HT1080 (cell line): ENCODE measurements at regions not wholly inside any gene's neighbourhood (a gene's known extent, or its start where the extent isn't known, plus 50 kb on each side); places are given as distances from the start of the nearest gene placed in this dataset.
"Not testable (repeated sequence)": the region's sequence is repeated elsewhere in the genome, so short reads cannot be mapped to it uniquely, and the experiment has no call there.

Experiments
- DNase-seq: peaks from one replicate; pipeline ENCODE4 v3.0.0-alpha.2; 2015; ENCODE audit warnings: low read depth

GRCh38 chr4:154032914-154033313, 244.0 kb upstream of the SFRP2 start:
- no peak for DNase-seq

- peak; percentile 5 for DNase-seq
Measured at GRCh38 chr4:154030746-154031145, 241.9 kb upstream of the SFRP2 start.

DNA sequence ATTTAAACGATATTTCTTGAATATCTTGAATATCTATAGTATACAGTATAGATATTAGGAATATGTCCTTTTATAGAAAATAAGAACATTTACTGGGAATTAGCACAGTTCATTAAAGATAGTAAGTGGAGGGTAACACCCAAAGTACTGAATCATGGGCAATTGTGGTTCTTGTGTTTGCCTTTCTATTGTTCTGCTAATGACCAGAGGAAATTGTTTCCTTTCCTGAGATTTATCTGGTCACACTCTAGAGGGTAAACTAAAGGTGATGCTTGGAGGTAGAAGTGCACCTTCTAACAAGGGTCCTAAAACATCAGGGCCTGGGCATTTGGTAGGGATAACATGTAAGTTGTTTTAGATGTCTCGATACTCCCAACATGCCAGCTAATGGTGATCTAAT, 241.3 kb upstream of the SFRP2 start:
- no peak for DNase-seq

GRCh38 chr4:154029171-154029570, 240.3 kb upstream of the SFRP2 start:
- DNase-seq = no peak

GRCh38 chr4:154025110-154025509, 236.2 kb upstream of the SFRP2 start:
- DNase-seq = no peak

DNA sequence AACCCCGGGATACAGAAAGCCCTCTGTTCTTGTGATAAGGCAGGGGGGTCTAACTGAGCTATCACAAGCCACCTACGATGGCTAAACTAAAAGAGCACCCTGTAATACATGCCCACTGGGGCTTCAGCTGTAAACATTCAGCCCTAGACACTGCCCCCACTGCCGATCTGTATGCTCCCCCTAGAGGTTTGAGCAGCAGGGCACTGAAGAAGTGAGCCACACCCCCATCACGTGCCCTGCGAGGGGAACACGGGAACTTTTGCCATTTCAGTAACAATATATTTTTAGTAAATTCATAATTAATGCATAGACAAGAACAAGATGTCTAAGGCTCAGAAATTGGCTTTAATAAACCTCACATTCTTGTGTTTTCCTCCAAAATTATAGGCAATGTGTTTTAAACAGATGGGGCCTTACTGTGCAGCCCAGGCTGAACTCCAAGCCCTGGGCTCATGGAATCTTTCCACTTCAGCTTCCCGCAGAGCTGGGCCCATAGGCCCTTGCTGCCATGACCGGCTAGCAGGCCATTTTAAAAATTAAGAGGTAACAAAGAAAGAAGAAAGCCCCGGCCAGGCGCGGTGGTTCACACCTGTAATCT, 235.3 kb upstream of the SFRP2 start:
- no peak for DNase-seq

DNA sequence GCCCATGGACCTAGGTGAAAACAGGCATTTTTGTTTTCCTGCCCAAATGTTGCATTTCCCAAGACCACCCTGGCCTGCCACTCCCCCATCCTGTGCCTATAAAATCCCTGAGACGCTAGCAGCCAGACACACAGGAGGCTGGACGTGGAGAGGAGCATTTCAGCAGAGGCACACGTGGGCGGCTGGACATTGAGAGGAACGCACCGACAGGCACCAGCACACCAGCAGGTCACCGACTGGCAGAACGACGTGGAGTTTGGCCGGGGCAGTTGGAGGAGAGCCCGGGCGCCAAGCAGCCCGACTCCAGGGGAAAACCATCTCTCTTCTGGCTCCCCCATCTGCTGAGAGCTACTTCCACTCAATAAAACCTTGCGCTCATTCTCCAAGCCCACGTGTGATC, 234.8 kb upstream of the SFRP2 start:
- DNase-seq = not testable (repeated sequence)

DNA sequence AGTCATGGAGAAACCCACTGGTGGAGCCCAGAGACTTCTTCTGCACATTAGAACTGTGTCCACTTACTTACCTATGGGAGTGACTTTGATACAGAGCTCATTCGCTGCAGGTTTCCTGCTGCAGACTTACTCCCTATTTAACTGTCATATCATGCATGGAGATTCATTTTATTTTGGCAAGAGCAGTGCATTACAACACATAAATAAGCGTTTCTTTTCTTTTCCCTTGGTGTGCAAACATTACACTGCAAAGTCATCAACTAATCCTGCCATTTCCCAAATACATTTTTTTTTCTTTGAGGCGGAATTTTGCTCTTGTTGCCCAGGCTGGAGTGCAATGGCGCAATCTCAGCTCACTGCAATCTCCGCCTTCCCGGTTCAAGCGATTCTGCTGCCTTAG, 230.9 kb upstream of the SFRP2 start:
- DNase-seq = no peak

DNA sequence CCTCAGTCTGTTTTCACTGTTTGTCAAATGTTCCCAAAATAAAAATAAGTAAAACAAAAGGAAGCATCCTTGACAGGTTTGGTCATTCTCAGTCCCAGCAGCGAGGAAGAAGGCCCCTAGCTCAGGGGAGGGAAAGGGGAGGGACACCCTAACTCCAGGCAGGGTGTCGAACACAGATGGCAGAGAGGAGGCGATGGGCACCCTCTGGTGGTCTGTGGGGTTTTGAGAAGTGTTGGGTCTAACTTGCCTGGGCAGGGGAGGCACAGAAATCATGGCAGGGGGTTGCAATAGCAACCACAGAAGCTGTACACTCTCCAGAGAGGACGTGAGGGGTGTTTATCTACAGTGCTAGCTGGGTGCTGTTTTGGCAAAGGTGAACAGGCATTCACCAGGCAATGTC, 229.8 kb upstream of the SFRP2 start:
- no peak for DNase-seq

GRCh38 chr4:154015578-154015977, 226.7 kb upstream of the SFRP2 start:
- no peak for DNase-seq

DNA sequence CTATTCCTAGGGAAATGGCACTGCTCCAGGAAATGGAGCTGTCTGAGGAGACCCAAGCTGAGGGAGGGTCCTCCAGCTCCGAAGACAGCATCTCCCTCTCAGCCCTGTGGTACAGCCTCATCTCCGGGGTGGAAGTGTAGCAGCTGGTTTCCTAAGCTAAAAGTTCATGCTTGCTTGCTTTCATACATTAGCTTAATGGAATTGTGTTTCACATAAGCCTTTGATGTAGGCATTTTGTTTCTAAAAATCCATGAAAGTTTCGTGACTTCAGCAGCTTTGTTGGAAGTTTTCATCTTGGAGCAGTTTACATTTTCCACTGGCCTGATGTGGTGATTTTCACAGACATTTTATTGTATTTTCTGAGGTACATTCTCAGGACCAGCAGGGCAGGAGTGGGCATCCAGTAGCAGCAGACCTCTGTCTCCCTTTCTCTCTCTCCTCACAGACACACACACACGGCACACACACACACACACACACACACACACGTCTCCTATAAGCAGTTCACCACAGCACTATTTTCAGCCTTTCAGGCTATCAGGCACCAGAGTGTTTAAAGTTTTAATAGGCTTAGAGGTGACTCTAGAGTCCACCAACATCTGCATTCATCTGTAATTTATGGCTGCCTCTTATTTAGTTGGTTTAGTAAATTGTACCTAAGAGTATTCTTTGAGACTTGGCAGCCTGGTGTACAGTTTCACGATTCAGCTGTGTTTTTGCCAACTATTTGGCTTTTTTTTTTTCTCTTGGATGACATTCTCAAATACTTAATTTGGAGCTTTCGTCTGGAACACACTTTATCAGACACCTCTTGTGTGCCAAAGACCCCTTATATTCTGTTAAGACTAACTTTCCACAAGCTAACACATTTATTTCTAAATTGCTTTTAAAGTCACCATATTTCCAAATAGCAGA, 225.8 kb upstream of the SFRP2 start:
- DNase-seq = no peak

GRCh38 chr4:154013576-154013975, 224.7 kb upstream of the SFRP2 start:
- DNase-seq = no peak

DNA sequence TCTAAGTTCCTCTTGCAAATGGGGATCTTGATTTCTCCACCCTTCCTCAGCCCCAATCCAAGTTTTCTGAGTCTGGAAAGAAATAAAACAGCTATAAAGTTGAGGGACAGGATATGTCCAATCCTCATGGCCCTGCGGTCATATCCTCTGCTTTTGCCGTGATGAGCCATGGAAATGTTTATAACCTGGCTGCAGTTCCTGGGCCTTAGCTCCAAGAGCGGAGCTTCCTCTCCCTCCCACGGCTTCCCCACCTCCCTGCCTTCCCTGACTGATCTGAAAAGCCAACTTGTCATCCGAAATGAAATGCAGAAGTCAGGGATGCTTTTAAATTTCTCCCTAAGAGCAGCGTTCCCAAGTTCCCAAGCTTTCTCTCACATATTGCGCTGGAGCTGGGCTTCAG, 221.5 kb upstream of the SFRP2 start:
- DNase-seq = no peak

GRCh38 chr4:154009788-154010187, 220.9 kb upstream of the SFRP2 start:
- no peak for DNase-seq

DNA sequence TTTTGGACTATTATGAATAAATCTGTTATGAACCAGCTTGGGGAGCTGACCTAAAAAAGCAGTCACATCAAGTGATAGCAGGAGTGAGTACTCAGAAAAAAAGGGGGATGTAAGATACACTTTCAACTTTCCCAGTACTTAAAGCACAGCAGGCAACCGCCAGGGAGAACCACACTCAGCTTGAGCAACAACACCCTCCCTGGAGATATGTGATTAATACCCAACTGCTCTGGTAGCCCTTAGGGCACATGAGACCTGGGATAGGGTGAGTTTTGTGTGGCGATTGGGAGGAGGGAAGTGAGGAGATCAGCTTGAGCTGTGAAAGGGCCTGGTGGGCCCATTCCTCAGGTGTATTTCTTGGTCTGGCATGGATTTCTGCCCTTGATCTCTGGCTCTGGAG, 220.3 kb upstream of the SFRP2 start:
- no peak for DNase-seq

- DNase-seq = no peak
Measured at GRCh38 chr4:154005171-154005520, 216.3 kb upstream of the SFRP2 start.

DNA sequence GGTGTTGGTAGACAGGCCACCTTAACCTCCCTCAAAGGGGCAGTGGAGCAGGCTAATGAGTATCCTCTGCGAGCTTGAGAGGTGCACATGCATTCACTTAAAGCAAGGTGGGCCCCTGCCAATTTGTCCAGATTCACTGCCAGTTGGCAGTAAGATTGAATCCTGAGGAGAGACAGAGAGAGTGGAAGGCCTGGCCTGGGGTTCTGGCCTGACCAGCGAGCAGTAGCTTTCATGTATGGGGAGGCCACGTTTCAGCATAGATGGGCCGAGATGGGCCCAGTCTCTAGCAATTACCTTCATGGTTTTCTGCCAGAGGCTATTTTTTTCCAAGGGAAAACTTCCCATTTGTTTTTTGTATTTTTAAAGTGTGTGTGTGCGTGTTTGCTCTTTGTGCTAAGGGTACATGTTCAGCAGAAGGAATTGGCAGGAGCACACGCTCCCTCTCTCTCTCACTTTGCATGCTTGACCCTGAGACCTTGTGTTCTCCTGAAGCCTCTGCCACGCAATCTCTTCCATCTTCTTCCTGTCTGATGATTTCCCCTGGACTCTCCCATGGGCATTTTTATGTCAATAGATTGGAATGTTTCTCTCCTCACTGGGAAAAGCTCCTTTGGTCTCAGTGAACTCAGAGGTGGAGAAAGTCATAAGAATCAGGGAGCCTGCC, 215.8 kb upstream of the SFRP2 start:
- peak; percentile 54 for DNase-seq

DNA sequence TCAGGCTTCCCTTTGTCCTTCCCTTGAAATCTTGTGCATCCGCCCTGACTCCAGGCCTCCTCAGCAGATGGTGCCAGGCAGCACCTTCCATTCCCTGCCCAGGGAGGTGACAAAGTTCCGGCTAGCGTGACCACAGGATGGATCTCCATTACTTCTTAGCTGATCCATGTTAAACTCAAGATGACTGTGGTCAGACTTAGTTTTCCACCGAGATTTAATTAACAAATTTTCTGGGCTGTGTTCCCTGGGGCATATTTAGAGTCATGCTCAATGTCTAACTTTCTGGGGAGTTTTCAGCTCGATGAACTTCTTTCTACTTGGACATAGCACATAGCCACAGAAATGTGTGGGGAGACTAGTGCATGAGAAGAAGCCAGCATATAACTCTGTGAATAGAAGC, 215.1 kb upstream of the SFRP2 start:
- no peak for DNase-seq

GRCh38 chr4:154003378-154003777, 214.5 kb upstream of the SFRP2 start:
- no peak for DNase-seq

DNA sequence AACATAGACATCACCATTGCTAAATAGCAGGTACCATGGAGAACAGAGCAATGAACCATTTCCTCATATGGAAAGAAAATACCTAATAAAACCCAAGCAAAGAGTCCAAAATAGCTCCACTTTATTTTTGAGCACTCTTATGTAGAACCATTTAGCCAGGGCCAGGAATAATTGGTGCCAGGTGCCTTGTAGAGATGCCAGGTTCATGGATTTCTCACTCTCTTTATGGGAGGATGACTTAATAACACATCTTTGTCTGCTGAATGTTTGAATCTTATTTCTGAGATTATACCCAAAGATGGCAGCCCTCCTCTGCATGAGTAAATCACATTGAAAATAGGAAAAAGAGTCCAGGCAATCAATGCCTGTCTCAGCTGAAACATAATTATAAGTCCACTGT, 212.3 kb upstream of the SFRP2 start:
- DNase-seq = no peak

DNA sequence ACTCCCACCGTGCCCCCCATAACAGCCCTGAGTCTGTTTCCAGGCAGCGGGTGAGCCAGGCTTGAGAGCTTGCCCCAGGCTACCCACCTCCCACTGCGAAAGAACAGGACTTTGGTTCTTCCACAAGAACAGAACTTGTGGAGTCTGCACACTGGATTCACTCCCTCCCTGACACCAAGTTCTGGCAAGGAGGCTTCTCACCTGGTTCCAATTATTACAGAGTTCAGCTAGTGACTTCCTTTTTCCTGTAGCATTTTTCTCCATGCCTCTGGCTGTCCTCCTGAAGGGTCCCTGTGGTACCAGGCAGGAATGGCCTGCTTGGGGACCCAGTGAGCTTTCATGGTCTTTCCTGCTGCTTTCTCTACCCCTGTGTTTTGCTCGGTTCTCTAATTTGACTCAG, 208.6 kb upstream of the SFRP2 start:
- no peak for DNase-seq

DNA sequence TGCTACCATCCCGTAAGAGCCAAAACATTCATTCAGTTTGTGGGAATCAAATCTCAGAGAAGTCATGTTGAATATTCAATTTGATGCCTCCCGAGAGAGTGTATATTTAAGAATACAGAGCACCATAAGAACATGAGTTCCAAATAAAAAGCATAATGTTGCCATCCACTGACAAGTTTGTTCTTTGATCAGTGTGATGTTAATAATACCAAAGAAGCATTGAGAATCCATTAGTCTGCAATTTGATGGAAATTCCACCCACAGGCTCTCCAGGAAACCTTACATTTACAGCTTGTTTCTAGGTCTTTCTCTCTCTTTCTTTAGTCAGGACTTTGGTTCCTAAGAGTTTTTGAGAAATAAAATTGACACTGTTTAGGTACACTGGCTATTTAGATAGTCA, 200.6 kb upstream of the SFRP2 start:
- no peak for DNase-seq
